ENCODE measurements at regions not wholly inside any gene's neighbourhood (a gene's known extent, or its start where the extent isn't known, plus 50 kb on each side); places are given as distances from the start of the nearest gene placed in this dataset.
A peak's percentile ranks its signal among the peaks of the same experiment; 100 is the strongest.

DNA sequence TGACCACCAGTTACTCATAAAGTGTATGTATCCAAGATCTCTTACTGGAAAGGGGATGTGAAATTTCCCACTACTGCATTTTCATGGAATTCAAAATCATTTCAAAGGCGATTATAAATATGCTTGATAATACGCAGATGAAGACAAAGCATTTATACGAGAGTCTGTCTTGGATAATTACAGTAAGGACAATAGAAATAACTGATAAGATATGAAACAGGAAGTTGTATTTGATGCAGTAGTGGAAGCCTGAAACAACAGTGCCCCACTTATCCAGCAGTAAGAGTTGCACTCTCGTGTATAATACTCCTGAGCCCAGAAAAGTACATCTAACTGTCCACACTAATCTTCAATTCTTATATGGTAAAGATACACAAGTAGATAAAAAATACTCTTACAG lies 188.7 kb upstream of the POU5F2 start:
- SMC1A ChIA-PET (ENCODE audit: uncharacterized antibody, unreplicated experiment), result no interaction called here
- in situ Hi-C loops (cut with MboI) (no loop called here), intact Hi-C loops (cut with micrococcal nuclease; ENCODE audit: unreplicated experiment) (no loop called here)
- ATAC-seq (peak; percentile 53; the same call in 2 of the 3 replicates), DNase-seq (ENCODE audit: low read depth, low spot score) (no peak), FAIRE-seq (no peak)
- POLR2A ChIA-PET, result no interaction called here
- TF ChIP-seq ATF7 (IDR thresholded peaks at IDR 0.05; ENCODE audit: low read depth) (no peak), EP300 (IDR thresholded peaks at IDR 0.05; ENCODE audit: borderline replicate concordance in 1 of 2, control insufficient read depth in 1 of 2, low read depth in 2 of 2, low read length in 2 of 2) (no peak), SRF (IDR thresholded peaks at IDR 0.05; ENCODE audit: low read depth in 2 of 2, low read length in 2 of 2) (no peak), ZNF24 (IDR thresholded peaks at IDR 0.05) (no peak), RAD21 (IDR thresholded peaks at IDR 0.05; ENCODE audit: insufficient read depth, low read depth, low read length) (no peak), TCF12 (IDR thresholded peaks at IDR 0.05; ENCODE audit: low read depth, low read length) (no peak), NFYA (IDR thresholded peaks at IDR 0.05; ENCODE audit: borderline replicate concordance, low read depth, low read length) (no peak), BMI1 (IDR thresholded peaks at IDR 0.05; ENCODE audit: borderline replicate concordance) (no peak), FOXK2 (IDR thresholded peaks at IDR 0.05) (no peak), E2F8 (IDR thresholded peaks at IDR 0.05; ENCODE audit: low read depth, partially characterized antibody) (no peak), RELB (IDR thresholded peaks at IDR 0.05; ENCODE audit: low read depth) (no peak), GABPA (IDR thresholded peaks at IDR 0.05; ENCODE audit: low read depth) (no peak), CREB1 (IDR thresholded peaks at IDR 0.05; ENCODE audit: low read depth) (no peak)
- TF ChIP-seq, protein P1, sequence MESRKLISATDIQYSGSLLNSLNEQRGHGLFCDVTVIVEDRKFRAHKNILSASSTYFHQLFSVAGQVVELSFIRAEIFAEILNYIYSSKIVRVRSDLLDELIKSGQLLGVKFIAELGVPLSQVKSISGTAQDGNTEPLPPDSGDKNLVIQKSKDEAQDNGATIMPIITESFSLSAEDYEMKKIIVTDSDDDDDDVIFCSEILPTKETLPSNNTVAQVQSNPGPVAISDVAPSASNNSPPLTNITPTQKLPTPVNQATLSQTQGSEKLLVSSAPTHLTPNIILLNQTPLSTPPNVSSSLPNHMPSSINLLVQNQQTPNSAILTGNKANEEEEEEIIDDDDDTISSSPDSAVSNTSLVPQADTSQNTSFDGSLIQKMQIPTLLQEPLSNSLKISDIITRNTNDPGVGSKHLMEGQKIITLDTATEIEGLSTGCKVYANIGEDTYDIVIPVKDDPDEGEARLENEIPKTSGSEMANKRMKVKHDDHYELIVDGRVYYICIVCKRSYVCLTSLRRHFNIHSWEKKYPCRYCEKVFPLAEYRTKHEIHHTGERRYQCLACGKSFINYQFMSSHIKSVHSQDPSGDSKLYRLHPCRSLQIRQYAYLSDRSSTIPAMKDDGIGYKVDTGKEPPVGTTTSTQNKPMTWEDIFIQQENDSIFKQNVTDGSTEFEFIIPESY (IDR thresholded peaks at IDR 0.05), result no peak
- H3K27me3 ChIP-seq (replicated peaks in 1 of 2; ENCODE audit: control insufficient read depth in 2 of 2, insufficient read depth in 2 of 2, low read length in 1 of 2), result no peaks in the 10 kb centered on the region
- no peaks in the 10 kb centered on the region for H3K36me3 ChIP-seq (ENCODE audit: control insufficient read depth in 2 of 2, insufficient read depth in 2 of 2, low read length in 1 of 2)
- H3K4me2 ChIP-seq (ENCODE audit: control insufficient read depth, insufficient read depth), result no peak overlapping the region
- no peaks in the 10 kb centered on the region; the same call in 2 of the 3 replicates for H3K9me3 ChIP-seq (replicated peaks; ENCODE audit: control insufficient read depth, insufficient read depth, low read length)
- 99% methylated on average over 4 of the region's 4 CpGs for WGBS (ENCODE audit: insufficient coverage, insufficient replicate concordance, low lambda C conversion rate, missing lambda C conversion rate)
- H2AFZ ChIP-seq (ENCODE audit: control insufficient read depth, low read depth, low read length), result no peak overlapping the region
- RAD21 ChIA-PET (ENCODE audit: unreplicated experiment), result no interaction called here
- H3K27ac ChIP-seq (ENCODE audit: control insufficient read depth, insufficient read depth), result no peak overlapping the region
- H3K4me3 ChIP-seq, result no peak overlapping the region
- BruUV-seq (replicated peaks), result no TSS peak
- H3K9ac ChIP-seq (ENCODE audit: control insufficient read depth, insufficient read depth, low read length), result no peak overlapping the region
- CTCF ChIA-PET, result no interaction called here
- no peaks in the 10 kb centered on the region for H3K4me1 ChIP-seq (ENCODE audit: control insufficient read depth, insufficient read depth, low read length)
- H3K79me2 ChIP-seq (ENCODE audit: control insufficient read depth, insufficient read depth, low read length), result no peaks in the 10 kb centered on the region
- no peaks in the 10 kb centered on the region for H4K20me1 ChIP-seq (ENCODE audit: control insufficient read depth, insufficient read depth)

All from GM12878 (cell line).